ENCODE measurements at regions not wholly inside any gene's neighbourhood (a gene's known extent, or its start where the extent isn't known, plus 50 kb on each side); places are given as distances from the start of the nearest gene placed in this dataset.

GRCh38 chr13:85935868-85936467 lies 136.7 kb upstream of the SLITRK6 start:
- Histone ChIP-seq H3K9me3 (ENCODE audit: control insufficient read depth in 1 of 2, insufficient read depth in 1 of 2, low read depth in 1 of 2, low read length in 2 of 2) (peaks cover 0 to 5% of the 10 kb centered on the region in 2 experiments; a peak in 1 of 4 replicates), H3K4me3 (replicated peaks in 1 of 2; ENCODE audit: low read depth in 1 of 2, low read length in 2 of 2) (no peak overlapping the region), H3K9ac (ENCODE audit: low read length) (no peak overlapping the region), H3K9me2 (ENCODE audit: insufficient read depth) (no peaks in the 10 kb centered on the region), H3K27me3 (ENCODE audit: insufficient read depth, low read length) (no peaks in the 10 kb centered on the region), H3K4me1 (ENCODE audit: control insufficient read depth in 1 of 2, insufficient read depth in 2 of 2, low read length in 2 of 2) (no peaks in the 10 kb centered on the region), H4K20me1 (ENCODE audit: insufficient read depth) (no peaks in the 10 kb centered on the region), H3K79me2 (ENCODE audit: insufficient read depth, low read length) (no peaks in the 10 kb centered on the region), H3K4me2 (ENCODE audit: low read length) (no peak overlapping the region), H3K36me3 (ENCODE audit: control insufficient read depth in 1 of 2, insufficient read depth in 2 of 2, low read length in 2 of 2) (no peaks in the 10 kb centered on the region), H3K27ac (ENCODE audit: low read depth, low read length) (no peak overlapping the region), H2AFZ (ENCODE audit: low read depth, low read length, poor library complexity, severe bottlenecking) (no peak overlapping the region)
- no TSS peak for BruUV-seq (replicated peaks)
- DNase-seq (ENCODE audit: low read depth, low spot score) (no peak), ATAC-seq (no peak)
- intact Hi-C loops (cut with micrococcal nuclease): no loop called here
- POLR2A ChIA-PET: no interaction called here
- RAD21 ChIA-PET (ENCODE audit: low non-redundant PET in 1 of 2, low total read pairs in 2 of 2, uncharacterized antibody in 2 of 2, unreplicated experiment in 2 of 2): no interaction called here
- CTCF ChIA-PET: no interaction called here
- TF ChIP-seq MAX (IDR thresholded peaks at IDR 0.05): no peak
- no peak for TF ChIP-seq TCF7L2 (IDR thresholded peaks at IDR 0.05; ENCODE audit: borderline replicate concordance, extremely low read depth, insufficient read depth, insufficient read length)
- TF ChIP-seq RAD21 (IDR thresholded peaks at IDR 0.05; ENCODE audit: low read depth): no peak
- TF ChIP-seq CEBPB (IDR thresholded peaks at IDR 0.05; ENCODE audit: low read depth): no peak
- TF ChIP-seq ZBTB33 (IDR thresholded peaks at IDR 0.05; ENCODE audit: extremely low read depth, insufficient replicate concordance, low read length): no peak
- TF ChIP-seq CTCF (IDR thresholded peaks at IDR 0.05 in 2 of 3, conservative IDR thresholded peaks at IDR 0.05 in 1 of 3; ENCODE audit: borderline replicate concordance in 1 of 3, insufficient read depth in 1 of 3, low read depth in 2 of 3, low read length in 2 of 3): no peak
- TF ChIP-seq ELF1 (IDR thresholded peaks at IDR 0.05; ENCODE audit: borderline replicate concordance, low read depth): no peak
- no peak for TF ChIP-seq POLR2AphosphoS5 (IDR thresholded peaks at IDR 0.05; ENCODE audit: low read depth, low read length)
- no peak for TF ChIP-seq SP1 (IDR thresholded peaks at IDR 0.05; ENCODE audit: low read depth)
- no peak for TF ChIP-seq ZNF274 (IDR thresholded peaks at IDR 0.05; ENCODE audit: low read depth, low read length)
- TF ChIP-seq POLR2A (IDR thresholded peaks at IDR 0.05; ENCODE audit: borderline replicate concordance, extremely low read depth, insufficient read depth, insufficient read length): no peak
- no peak for TF ChIP-seq EZH2 (IDR thresholded peaks at IDR 0.05)
- no peak for TF ChIP-seq FOSL1 (IDR thresholded peaks at IDR 0.05; ENCODE audit: low read depth)
- no peak for TF ChIP-seq EZH2phosphoT487 (IDR thresholded peaks at IDR 0.05; ENCODE audit: borderline replicate concordance)
- no peak for TF ChIP-seq ATF3 (IDR thresholded peaks at IDR 0.05)
- no peak for TF ChIP-seq JUND (IDR thresholded peaks at IDR 0.05)
- no peak for TF ChIP-seq SIN3A (IDR thresholded peaks at IDR 0.05; ENCODE audit: low read depth)
- TF ChIP-seq ZFX (IDR thresholded peaks at IDR 0.05): no peak
- TF ChIP-seq YY1 (IDR thresholded peaks at IDR 0.05; ENCODE audit: extremely low read depth, insufficient replicate concordance, low read depth, low read length): no peak

All from HCT116 (cell line).